Keratinocyte (primary cell): ENCODE measurements at regions not wholly inside any gene's neighbourhood (a gene's known extent, or its start where the extent isn't known, plus 50 kb on each side); places are given as distances from the start of the nearest gene placed in this dataset.

ENCODE experiments used
- DNase-seq: peaks from one replicate; pipeline ENCODE4 v3.0.0-alpha.2; 2011; ENCODE audit warnings: low read depth, missing footprints, low spot score
- FAIRE-seq: peaks from 2 replicates; lab custom pipeline; 2011; peaks lifted over from hg19 to GRCh38; lab: Jason Lieb, UNC
- H2AFZ ChIP-seq: 2 replicates; pipeline ENCODE4 v1.6.0; 2012; ENCODE audit warnings: low read length, control low read depth, inconsistent platforms; ENCODE audit not compliant: control insufficient read depth
- H3K27ac ChIP-seq: 2 replicates; pipeline ENCODE4 v1.5.1; 2011; ENCODE audit warnings: low read length; ENCODE audit not compliant: control insufficient read depth, insufficient read depth
- H3K27me3 ChIP-seq: 3 replicates; pipeline ENCODE4 v1.6.0; 2011; ENCODE audit warnings: low read length; ENCODE audit not compliant: control insufficient read depth, insufficient read depth; ENCODE audit errors: extremely low read depth
- H3K36me3 ChIP-seq, 2 experiments: 2 replicates in 1 of 2; 3 replicates in 1 of 2; pipeline ENCODE4 v1.5.1; 2011; ENCODE audit warnings: low read length in 2 of 2, mild to moderate bottlenecking in 1 of 2; ENCODE audit not compliant: control insufficient read depth in 2 of 2, insufficient read depth in 2 of 2; ENCODE audit errors: extremely low read depth in 1 of 2
- H3K4me1 ChIP-seq: 3 replicates; pipeline ENCODE4 v1.5.1; 2011; ENCODE audit warnings: low read length; ENCODE audit not compliant: control insufficient read depth, insufficient read depth; ENCODE audit errors: extremely low read depth
- H3K4me2 ChIP-seq: 3 replicates; pipeline ENCODE4 v1.6.0; 2011; ENCODE audit warnings: low read depth, low read length; ENCODE audit not compliant: control insufficient read depth, insufficient read depth; ENCODE audit errors: extremely low read depth
- H3K4me3 ChIP-seq, 3 experiments: fragments of 200-600 bp in 1 of 3; sonication (generic) in 1 of 3; 2 replicates in 2 of 3; 3 replicates in 1 of 3; pipeline ENCODE4 v1.5.1; 2011 to 2016; ENCODE audit warnings: low read length in 3 of 3, mild to moderate bottlenecking in 3 of 3, control low read depth in 2 of 3, inconsistent platforms in 1 of 3, low read depth in 1 of 3, mixed read lengths in 1 of 3, mixed run types in 1 of 3, moderate library complexity in 1 of 3; ENCODE audit not compliant: control insufficient read depth in 2 of 3, insufficient read depth in 2 of 3; ENCODE audit errors: extremely low read depth in 1 of 3
- H3K79me2 ChIP-seq: 2 replicates; pipeline ENCODE4 v1.6.0; 2012; ENCODE audit warnings: low read length; ENCODE audit not compliant: control insufficient read depth, insufficient read depth
- H3K9ac ChIP-seq: 3 replicates; pipeline ENCODE4 v1.6.0; 2011; ENCODE audit warnings: low read length; ENCODE audit not compliant: control insufficient read depth, insufficient read depth; ENCODE audit errors: extremely low read depth
- H3K9me1 ChIP-seq: 3 replicates; pipeline ENCODE4 v1.6.0; 2011; ENCODE audit warnings: low read length; ENCODE audit not compliant: control insufficient read depth, insufficient read depth; ENCODE audit errors: extremely low read depth
- H3K9me3 ChIP-seq: 2 replicates; pipeline ENCODE4 v1.5.1; 2012; ENCODE audit warnings: low read depth, low read length; ENCODE audit not compliant: control insufficient read depth
- H4K20me1 ChIP-seq: 3 replicates; pipeline ENCODE4 v1.6.0; 2011; ENCODE audit warnings: low read length; ENCODE audit not compliant: control insufficient read depth, insufficient read depth; ENCODE audit errors: extremely low read depth
- EZH2 ChIP-seq: IDR thresholded peaks from one replicate; pipeline ENCODE4 v1.6.1; 2012; ENCODE audit warnings: inconsistent platforms, mild to moderate bottlenecking, low read length, moderate library complexity
- dilution Hi-C: fragments of 300-500 bp; cut with MboI; formaldehyde crosslinking; loops from one replicate; pipeline ENCODE4 v1.7.0; 2020; ENCODE audit warnings: low sequenced_read_pairs; ENCODE audit not compliant: extremely low pct_ligation_motif_present
- TF ChIP-seq, protein P1 (sequence below), 3 experiments: IDR thresholded peaks in 1 of 3; conservative IDR thresholded peaks in 1 of 3; optimal IDR thresholded peaks in 1 of 3; 2 replicates in 2 of 3; 3 replicates in 1 of 3; pipeline versions ENCODE3 to v1.5.1; 2011; ENCODE audit warnings: low read length in 3 of 3, mild to moderate bottlenecking in 3 of 3, moderate library complexity in 2 of 3, control low read depth in 1 of 3, inconsistent platforms in 1 of 3; ENCODE audit not compliant: insufficient read depth in 2 of 3; ENCODE audit errors: extremely low read depth in 1 of 3

DNA sequence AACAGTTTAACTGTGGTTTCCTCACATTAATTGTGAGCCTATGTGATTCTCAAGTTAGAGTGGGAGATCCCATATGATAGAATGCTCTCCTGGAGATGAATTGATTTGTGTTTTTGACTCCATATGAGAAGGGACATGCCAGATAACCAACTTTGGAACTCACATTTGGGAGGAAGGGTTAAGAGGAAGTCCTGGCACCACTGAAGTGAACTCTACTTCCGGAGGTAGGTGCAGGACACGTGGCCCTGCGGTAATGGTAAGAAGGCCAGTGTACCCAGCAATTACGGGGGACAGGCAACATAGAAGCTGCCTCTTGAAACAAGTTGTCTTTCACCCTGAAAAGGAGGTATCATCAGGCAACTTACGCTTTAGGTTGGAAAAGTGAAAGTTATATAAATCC is 146.6 kb upstream of the RFX3 start:
- Histone ChIP-seq H2AFZ (no peak overlapping the region), H3K4me3 (no peak overlapping the region), H4K20me1 (no peaks in the 10 kb centered on the region), H3K36me3 (no peaks in the 10 kb centered on the region), H3K4me1 (no peaks in the 10 kb centered on the region), H3K27me3 (no peaks in the 10 kb centered on the region), H3K9me1 (no peaks in the 10 kb centered on the region), H3K4me2 (no peak overlapping the region), H3K27ac (no peak overlapping the region), H3K79me2 (no peaks in the 10 kb centered on the region), H3K9me3 (no peaks in the 10 kb centered on the region), H3K9ac (no peak overlapping the region)
- no peak for DNase-seq
- FAIRE-seq = no peak
- TF ChIP-seq, protein P1, sequence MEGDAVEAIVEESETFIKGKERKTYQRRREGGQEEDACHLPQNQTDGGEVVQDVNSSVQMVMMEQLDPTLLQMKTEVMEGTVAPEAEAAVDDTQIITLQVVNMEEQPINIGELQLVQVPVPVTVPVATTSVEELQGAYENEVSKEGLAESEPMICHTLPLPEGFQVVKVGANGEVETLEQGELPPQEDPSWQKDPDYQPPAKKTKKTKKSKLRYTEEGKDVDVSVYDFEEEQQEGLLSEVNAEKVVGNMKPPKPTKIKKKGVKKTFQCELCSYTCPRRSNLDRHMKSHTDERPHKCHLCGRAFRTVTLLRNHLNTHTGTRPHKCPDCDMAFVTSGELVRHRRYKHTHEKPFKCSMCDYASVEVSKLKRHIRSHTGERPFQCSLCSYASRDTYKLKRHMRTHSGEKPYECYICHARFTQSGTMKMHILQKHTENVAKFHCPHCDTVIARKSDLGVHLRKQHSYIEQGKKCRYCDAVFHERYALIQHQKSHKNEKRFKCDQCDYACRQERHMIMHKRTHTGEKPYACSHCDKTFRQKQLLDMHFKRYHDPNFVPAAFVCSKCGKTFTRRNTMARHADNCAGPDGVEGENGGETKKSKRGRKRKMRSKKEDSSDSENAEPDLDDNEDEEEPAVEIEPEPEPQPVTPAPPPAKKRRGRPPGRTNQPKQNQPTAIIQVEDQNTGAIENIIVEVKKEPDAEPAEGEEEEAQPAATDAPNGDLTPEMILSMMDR (optimal IDR thresholded peaks at IDR 0.05 in 1 of 3, IDR thresholded peaks at IDR 0.05 in 1 of 3, conservative IDR thresholded peaks at IDR 0.05 in 1 of 3; ENCODE audit: extremely low read depth in 1 of 3, insufficient read depth in 2 of 3, low read length in 3 of 3) = no peak
- no peak for TF ChIP-seq EZH2
- dilution Hi-C loops = no loop called here

DNA sequence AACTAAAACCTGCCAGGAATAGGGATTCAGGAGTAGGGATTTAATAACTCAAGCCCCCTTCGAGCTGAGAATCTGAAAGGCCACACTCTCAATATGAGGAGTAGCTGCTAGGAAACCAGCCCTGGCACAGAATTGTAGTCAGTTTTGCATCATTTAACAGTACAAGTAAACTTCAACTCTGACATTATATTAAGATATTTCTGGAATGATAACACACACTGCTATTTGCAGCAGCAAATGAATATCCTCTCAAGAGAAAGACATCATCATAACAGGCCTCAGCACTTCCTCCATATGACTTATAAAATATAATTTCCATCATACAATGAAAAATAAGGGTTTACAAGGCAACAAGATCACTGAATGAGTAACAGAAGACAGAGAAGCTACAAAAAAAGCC is 138.2 kb upstream of the RFX3 start:
- no peak for FAIRE-seq
- Histone ChIP-seq H3K79me2 (no peaks in the 10 kb centered on the region), H4K20me1 (no peaks in the 10 kb centered on the region), H2AFZ (no peak overlapping the region), H3K9ac (no peak overlapping the region), H3K27me3 (no peaks in the 10 kb centered on the region), H3K9me1 (no peaks in the 10 kb centered on the region), H3K4me2 (no peak overlapping the region), H3K36me3 (no peaks in the 10 kb centered on the region), H3K9me3 (no peaks in the 10 kb centered on the region), H3K4me3 (no peak overlapping the region), H3K4me1 (no peaks in the 10 kb centered on the region), H3K27ac (no peak overlapping the region)
- dilution Hi-C loops = no loop called here
- no peak for DNase-seq
- TF ChIP-seq EZH2 = no peak
- TF ChIP-seq, protein P1 (optimal IDR thresholded peaks at IDR 0.05 in 1 of 3, IDR thresholded peaks at IDR 0.05 in 1 of 3, conservative IDR thresholded peaks at IDR 0.05 in 1 of 3; ENCODE audit: extremely low read depth in 1 of 3, insufficient read depth in 2 of 3, low read length in 3 of 3) = no peak
